NCI-H2029 treated with DMSO at 0.1 percent for 48 hours (cell line): ENCODE measurements at regions not wholly inside any gene's neighbourhood (a gene's known extent, or its start where the extent isn't known, plus 50 kb on each side); places are given as distances from the start of the nearest gene placed in this dataset.
A peak's percentile ranks its signal among the peaks of the same experiment; 100 is the strongest.

Source experiments
- DNase-seq: peaks from one replicate; lab custom pipeline; 2025; lab: John Stamatoyannopoulos, UW

DNA sequence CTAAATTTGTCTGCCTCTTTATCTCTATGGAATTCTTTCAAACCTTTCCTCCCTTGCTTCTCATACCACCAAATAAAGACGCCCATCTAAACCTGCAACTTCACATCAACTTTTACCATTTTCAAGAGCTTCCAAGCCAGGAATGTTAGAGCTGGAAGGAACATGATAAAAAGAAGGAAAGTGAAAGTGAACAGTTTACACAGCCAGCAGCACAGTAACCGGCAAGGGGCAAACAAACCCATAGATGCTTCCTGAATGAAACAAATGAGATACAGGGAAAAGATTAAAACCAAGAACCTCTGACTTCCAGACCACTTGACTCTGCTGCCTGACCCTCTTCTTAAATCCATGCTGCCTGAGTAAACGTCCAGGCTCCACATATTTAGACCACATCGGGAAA, 231.1 kb upstream of the CA10 start:
- DNase-seq: no peak

DNA sequence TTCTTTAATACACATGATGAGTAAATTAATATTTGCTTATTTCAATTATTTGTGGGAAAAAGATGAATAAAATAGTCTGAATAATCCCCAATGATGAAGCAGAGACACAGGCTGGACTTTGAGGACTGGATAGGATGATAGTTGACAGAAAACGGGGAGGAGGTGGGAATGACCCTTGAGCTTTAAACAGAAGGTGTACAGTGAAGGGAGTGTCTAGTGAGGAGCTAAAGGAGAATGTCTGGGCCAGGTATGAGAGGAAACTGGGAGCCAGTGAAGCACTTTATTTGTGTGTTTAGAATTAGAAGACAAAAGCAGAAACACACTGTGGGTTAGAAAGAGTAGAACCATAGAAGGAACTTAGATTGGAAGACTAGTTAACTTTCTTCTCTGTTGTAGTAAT, 230.4 kb upstream of the CA10 start:
- no peak for DNase-seq

DNA sequence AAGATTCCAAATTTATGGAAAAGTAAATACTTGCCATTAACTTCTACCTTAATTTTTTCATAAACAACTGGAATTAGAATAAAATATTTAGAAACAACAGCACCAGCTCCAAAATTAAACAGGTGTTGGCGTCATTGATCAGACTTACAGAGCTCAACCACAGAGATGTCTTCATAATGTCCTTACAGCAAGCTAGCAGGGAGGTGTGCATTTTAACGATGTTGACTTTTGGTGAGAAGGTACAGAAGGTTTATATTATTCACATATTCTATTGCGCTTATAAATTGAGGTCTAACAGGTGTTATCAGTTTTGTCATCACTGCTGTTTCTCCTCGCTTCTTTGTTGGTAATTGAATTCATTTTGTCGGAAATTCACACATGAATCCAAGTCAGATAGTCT, 226.2 kb upstream of the CA10 start:
- DNase-seq: no peak

DNA sequence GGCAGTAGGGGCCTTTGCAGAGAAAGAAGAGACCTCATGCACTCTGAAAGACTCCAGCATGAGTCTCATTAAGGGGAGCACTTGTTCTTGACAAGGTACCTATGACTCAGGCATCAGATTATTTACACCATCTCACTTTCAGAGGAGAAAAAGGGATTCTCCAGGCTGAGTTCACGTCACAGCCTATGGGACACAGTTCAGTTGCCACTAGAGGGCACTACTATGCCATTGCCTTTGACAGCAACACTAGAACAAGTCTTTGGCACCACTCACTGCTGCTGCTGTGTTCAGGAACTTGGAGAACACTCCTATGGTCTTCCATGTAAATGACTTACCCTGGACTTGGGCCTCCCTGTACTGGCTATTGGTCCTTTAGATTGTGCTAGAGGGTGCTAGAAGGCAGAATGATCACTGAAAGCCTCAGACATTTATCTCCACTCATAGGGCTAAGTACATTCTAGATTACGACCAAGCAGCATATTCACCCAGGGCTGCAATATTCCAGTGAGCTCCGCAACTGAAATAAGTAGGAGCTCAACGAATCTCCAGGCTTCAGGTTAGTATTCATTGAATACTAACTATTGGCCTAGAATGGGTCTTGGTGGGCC, 225.1 kb upstream of the CA10 start:
- DNase-seq: peak; percentile 72

DNA sequence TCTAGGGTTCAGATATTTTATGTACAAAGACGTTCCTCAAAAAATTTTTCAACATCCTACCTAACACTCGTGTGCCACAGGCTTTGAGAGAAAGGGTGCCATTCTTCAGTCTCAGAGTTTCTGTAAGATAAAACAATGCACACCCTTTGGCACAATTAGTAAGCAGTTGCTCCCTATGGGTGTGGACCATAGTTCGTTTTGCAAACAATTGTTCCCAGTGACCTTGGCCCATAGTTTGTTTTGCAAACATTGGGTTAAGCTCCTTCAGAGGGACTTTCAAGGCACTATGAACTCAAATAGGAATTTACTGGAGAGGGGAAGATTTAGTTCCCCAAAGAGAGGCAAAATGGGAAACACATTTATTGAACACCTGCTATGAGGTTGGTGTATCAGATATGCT, 220.3 kb upstream of the CA10 start:
- DNase-seq: no peak

DNA sequence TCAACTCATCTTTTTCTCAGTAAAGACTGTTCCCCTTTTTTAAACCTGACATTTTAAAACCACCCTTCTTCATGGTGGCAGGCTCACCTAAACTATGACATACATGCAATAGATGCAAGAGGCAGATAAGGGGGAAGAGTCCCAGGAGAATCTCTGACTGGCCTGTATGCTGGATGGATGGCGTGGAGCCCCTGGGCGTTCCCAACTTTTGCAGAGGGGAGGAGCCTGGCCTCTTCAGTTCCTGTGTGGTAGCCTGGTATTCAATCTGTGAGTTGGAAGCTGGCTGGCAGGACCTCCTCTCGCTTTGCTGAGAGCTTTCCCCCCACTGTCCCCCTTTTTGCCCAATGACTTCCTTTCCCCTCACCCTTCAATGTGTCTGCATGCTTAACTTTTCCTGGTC, 217.6 kb upstream of the CA10 start:
- no peak for DNase-seq

DNA sequence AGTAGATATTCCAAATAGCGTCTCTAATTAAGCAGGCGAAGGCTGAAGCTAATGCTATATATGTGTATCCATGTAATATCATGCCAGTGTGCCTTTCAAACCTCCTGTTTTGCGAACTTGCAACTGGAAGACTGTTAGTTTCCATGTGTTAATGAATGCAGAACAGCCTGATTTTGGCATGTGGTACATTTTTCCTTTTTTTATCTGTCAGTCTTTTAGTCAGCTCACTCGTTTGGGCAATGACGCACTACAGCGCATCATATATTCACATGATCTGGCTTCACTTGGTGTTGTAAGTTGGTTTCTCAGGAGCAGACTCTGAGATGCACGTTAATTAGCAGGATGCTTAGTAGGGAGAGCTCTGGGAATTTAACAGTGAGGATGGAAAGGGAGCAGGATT, 210.4 kb upstream of the CA10 start:
- DNase-seq: no peak

DNA sequence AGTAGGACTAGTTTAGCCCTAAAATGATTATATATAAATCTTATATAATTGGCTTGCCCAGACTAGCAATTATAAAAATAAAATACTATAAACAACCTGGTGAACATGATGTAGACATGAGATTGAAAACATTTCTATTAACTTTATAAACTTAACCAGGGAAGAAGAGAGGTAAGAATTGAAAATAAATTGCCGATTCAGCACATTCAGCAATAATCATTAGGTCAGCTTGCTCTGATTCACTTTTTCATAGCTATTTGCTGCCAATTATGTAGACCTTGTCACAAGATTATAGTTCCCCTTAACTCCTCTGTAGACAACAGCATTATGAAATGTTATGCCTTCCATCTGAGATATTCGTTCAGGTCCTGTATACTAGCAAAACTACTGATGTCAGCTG, 199.3 kb upstream of the CA10 start:
- DNase-seq: no peak

DNA sequence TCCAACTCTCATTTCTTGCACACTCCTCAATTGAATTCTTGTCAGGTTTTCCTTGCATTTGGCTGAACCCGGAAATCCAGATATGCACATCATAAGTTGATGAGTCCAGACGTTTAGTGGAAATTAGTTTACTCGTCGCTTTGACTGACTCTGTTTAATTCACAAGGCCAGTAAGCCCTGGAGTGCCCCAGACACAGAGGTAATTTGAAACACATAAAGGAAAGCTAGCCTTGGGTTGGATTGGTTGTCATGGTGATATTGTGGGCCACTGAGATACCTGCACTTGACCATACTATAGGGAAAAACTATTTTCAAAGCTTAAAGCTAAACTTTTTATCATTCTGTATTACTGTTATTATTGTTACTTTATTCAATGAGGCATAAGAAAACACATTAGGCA, 178.3 kb upstream of the CA10 start:
- no peak for DNase-seq

DNA sequence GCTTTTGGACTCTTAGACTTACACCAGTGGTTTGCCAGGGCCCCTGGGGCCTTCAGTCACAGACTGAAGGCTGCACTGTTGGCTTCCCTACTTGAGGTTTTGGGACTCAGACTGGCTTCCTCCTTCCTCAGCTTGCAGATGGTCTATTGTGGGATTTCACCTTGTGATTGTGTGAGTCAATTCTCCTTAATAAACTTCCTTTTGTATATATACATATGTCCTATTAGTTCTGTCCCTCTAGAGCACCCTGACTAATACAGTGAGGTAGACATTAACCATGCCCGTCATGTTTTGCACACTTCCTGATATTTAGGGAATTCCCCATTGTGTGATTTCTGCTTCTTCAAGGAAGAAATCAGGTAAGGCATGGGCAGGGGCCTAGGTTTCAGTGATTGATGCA, 147.8 kb upstream of the CA10 start:
- no peak for DNase-seq

DNA sequence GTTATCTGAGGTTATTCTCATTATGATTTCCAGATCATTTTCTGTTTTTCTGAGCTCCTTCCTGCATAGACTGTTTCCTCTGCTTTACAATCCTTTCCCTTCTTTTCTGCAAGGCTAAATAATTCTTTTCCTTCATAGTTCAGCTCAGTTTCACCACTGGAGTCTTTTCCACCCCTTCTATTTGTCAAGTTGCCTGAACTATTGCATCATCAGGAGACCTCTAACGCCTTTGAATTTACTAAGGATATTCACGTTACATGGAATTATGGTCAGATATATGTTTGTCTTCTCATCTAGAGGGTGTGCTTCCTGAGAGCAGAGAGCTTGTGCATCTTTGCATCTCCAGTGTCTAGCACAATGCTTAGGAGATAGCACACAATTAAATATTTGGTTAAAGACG, 140.4 kb upstream of the CA10 start:
- DNase-seq: no peak

DNA sequence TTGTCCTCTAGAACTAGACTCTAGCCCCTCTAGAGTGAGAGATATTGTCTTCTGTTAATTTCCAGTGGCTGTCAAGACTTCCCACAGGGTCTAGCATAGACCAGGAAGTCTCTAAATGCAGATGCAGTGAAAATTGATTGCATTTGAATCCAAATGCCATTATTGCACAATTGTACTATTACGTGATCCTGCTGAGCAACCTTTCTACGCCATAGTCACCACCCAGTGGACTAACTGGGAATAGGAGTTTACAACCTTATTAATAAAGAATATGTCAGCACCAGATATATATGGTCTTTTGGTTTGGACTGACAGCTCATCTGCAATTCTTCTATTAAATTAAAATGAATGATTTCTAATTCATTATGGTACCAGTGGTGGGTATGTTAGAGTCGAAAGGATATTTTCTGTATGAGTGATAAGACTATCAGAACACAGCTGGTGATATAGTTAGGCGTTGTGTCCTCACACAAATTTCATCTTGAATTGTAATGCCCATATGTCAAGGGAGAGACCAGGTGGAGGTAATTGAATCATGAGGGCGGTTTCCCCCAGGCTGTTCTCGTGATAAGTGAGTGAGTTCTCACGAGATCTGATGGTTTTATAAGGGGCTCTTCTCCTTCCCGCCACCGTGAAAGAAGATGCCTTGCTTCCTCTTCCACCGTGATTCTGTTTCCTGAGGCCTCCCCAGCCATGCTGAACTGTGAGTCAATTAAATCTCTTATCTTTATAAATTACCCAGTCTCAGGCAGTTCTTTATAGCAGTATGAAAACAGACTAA, 138.9 kb upstream of the CA10 start:
- DNase-seq: no peak

DNA sequence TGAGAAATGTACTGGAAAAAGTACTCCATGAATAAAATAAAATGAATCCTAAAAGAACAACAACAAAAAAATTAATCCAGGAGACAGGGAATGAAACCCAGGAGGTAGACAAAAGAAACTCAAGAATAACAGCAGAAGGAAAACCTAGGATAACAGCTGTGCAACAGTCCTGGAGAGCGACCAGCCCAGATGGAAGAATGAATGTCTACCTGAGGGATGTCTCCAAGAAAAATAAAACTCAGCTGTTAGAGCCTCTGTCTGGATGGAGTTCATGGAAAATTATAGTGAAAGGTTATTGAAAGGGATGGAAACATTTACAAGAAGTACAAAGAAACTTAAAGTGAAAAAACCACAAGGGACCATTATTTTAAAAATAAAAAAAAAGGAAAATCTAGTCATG, 135.8 kb upstream of the CA10 start:
- no peak for DNase-seq

DNA sequence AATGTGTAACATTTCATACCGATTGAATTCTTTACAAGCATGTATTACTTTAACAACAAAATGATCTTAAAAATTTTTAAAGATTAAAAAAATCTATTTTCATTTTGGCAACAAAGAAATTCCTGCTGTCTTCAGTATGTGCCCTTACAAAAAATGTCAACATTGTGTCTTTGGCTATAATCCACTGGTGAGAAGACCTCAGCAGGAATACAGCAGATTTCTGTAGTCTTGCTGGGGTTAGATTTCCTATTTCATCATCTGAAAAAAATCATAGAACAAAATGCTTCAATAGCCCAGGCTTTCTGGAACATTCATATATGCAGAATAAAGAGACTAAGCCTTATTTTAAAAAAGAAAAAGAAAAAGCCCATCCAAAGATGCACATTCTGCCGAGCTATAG, 129.1 kb upstream of the CA10 start:
- no peak for DNase-seq

DNA sequence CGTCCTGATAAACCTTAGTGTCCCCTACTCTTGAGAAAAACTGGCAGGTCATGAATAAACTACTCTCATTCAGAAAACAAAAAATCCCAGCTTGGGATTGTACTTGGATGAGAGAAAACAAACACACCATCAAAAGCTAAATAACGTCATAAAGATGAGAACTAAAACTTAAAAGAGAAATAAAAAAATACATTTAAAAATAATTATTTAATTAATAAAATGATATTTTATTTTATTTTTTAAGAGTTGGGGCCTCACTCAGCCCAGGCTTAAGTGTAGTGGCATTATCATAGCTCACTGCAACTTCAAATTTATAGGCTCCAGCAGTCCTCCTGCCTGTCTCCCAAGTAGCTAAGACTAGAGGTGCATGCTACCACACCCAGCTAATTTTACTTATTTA, 125.4 kb upstream of the CA10 start:
- no peak for DNase-seq

DNA sequence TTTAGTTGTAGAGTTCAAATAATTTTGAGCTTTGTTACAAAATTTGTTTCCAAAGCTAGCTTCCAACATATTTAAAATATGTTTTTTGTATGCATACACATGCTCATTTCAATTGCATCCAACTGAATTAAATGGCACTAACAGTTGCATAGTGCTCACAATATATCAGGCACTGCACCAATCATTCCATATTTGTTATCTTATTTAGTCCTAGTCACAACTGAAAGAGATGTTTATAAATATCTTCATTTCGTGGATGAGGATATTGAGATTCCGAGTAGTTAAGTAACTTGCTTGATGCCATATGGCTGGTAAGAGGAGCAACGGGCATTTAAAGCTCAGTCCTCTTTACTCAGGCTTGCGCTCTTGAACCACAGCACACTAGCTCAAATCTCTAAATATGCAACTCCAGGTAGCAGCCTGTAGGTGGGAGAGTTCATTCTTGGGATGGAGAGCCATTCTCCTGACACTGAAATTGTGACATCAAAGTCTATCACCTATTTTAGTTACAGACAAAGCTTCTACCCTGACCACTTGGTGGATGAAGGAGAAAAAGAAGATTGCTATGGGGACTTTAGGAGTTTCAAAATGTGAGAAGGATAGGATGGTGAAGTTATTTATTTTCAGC, 118.0 kb upstream of the CA10 start:
- no peak for DNase-seq

DNA sequence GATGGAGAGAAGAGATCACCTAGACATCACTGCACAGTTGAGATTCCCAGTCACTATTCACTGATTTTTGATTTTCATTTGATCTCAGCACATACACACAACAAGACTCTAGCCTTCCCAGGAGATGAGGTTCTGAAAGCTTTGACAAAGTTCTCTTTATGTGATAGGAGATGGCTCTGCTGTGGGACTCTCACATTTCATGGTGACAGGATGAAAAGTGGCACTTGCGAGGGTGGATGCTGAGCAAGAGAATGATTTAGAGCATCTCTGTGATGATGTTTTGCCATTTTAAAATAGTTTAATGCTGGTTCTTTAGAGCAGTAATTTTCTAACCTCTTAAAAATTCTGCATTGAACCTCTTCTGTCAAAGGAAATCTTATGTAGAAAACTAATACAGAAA, 113.3 kb upstream of the CA10 start:
- no peak for DNase-seq

DNA sequence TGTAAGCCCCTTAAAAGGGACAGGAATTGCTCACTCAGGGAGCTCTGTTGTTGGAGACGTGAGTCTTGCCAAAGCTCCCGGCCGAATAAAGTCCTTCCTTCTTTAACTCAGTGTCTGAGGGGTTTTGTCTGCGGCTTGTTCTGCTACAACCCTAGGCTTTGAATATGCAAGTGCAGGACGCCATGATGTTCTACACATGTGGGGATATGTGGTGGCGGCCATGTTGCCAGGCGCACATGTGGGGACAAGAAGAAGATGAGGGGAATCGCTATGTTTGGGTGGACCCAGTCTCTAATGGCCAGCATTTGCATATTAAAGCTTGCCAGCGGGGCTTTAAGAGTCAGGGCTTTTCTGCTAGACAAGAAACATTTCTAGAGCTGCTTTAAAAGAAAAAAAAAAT, 96.8 kb upstream of the CA10 start:
- DNase-seq: no peak

DNA sequence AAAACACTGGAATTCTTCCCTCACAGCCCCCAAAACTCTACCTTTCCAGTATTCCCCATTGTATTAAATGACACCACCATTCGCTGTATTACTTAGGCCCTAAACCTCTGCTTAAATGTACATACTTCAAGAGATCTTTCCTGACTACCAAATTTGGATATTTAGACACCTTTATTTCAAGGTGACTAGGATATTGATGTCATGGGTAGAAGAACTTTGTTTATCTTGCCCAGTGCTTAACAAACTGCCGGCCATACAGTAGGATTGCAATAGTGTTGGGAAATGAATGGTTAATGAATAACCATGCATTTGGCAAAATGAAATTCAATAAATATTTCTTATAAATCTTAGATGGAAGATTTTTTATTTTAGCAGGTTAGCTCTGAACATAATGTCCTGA, 86.2 kb upstream of the CA10 start:
- no peak for DNase-seq

DNA sequence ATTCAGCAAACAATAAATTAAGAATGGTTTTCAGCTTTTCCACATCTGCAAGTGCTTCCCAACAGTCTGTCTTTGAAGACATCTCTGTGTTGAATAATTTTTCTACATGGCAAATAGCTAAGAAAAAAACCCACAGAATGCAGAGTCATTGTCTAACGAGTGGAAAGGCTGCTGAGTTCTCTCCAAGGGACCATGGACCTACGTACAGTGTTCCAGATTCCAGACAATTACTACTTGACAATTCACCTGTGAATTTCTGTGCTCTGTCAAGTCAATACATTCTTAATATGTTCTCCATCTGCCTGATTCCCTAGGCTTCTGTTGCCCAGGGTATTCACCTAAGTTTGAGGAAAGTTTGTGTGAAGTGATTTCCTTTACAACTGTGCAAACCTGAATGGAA, 83.8 kb upstream of the CA10 start:
- DNase-seq: no peak

DNA sequence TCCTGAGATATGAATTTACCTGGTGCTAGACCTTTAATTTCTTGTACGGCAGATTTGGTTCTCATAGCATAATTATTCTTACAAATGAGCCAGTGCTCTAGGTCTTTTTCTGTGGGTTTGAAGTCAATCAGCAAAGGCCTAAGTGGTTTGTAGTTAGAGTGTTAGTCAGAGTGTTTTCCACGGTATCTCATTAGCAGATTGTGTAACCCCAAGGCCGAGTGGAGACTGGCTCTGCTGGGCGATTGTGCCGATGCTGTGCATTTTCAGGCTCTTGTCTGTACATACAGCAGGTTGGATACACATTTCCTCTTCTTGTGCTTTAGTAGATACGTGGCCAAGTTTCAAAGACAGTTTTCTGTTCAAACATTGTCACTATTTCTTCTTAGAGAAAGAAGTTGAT, 78.6 kb upstream of the CA10 start:
- no peak for DNase-seq

DNA sequence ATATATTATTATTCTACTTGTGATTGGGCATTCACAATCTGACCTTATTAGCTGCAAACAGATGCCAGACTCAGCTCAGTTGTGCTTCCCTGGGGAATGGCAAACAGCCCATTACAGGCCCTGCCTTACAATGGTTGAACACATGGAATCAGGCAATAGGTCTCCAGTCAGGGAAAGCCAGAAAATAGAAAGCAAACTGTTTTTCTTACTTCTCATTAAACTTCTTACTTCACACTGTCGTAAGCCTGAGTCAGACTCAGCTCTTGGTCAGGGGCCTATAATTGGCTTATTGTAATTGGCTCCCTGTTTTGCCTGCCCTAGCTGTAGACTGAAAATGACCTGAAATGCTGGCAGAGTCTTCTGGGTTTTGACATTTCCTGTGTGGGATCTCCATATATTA, 77.0 kb upstream of the CA10 start:
- DNase-seq: no peak

DNA sequence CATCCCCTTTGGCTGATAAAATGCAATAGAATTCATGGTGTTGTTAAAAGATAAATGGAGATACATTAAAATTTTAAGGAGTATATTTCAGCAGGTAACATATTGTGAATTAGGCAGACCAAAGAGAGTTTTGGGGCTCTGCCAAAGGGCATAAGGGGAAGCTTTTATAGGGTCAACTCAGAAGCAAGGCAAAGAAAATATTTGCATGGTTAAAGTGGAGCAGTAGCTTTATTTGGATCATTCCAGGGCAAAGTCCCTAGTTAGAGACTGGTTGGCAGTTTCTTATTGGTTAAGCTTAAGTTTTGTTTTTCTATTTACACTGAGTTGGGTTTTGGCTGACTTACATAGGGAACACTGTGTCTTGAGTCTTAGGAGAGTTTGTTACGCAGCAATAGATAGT, 75.1 kb upstream of the CA10 start:
- DNase-seq: no peak

DNA sequence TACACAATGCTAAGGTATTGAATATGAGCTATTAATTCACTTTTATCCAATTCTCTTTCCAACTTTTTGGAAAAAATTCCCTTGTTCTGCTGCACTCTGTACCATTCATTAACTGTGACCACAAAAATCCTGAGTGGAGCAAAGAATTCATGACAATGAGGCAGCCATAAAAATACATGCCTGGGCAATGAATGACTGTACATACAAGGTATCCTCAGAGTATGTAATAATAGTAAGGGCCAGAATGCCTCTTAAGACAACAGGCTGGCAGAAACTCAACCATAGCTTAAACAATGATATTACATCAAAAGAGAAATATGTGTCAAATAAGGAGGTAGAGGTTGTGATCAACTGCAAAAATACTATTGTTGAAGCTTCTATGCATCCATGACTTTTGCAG, 74.7 kb upstream of the CA10 start:
- DNase-seq: no peak
